ENCODE measurements at regions not wholly inside any gene's neighbourhood (a gene's known extent, or its start where the extent isn't known, plus 50 kb on each side); places are given as distances from the start of the nearest gene placed in this dataset.

DNA sequence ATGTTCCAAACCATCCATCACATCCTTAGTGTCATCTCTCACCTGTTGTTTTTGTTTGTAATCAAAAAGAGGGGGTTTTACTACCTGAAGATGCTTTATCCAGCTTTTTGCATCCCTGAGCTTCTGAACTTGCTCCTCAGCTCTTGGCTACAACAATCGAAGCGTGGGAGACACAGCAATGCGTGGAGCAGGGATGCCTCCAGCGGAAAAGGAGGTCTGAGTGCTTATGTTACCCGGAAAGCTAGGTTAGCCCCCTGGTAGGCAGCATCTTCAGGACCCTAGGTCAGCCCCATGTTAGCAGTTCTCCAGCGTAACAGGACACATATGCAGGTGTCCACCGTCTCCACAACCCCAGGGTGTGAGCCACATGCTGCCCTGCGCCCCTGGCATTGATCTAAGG lies 141.5 kb downstream of the RRAGC start:
- no peak for DNase-seq

DNA sequence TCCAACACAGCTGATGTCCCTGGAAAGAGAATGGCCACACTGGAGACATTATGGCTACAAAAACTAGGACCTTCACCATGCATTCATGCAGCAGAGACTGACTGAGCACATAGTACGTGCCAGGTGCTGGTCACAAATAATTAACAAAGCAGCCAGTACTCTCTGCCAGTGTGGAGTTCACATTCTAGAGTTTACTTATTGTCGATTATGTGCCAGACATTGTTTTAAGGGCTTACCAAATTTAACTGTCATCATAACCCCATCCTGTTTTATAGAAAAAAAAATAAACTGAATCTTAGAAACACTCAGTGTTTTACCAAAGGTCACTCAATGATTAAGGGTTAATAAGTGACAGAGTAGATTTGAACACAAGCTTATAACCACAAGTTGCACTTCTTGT lies 143.3 kb downstream of the RRAGC start:
- no peak for DNase-seq

DNA sequence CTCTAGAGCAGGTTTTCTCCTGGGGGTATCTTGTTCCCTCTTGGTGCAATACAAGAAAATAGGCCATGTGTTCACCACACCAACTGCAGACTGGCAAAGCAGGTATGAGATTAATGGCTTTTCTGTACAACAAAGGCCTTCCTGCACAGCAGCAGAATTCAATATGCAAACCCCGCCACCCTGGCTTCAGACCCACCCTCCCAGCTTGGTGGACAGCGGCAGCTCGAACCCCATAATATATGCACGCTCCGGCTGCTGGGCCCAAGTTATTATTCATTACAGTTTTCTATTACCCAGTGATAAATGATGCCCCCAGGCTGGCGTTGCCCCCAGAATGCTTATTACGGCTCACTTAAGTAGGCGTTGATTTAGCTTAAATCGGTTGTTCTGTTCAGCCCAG lies 144.2 kb downstream of the RRAGC start:
- DNase-seq: no peak

DNA sequence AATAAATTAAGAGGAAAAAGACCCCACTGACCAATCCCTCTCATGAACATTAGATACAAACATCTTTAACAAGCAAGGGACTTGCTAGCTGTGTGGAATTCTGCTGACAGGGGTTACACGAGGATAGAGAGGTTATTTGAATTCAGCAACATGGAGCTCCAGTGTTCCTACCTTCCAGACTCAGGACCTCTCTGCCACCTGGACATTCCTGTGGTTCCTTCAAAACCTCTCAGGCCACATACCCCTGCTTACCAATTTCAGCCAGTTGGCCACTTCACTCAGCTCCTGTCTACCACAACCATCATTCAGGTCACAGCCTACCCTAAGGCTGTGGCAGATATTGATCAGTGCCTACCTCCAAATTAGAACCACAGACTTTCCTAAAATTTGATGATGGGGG lies 147.5 kb downstream of the RRAGC start:
- DNase-seq: no peak

GRCh38 chr1:38708701-38709258 lies 150.8 kb downstream of the RRAGC start:
- no peak for DNase-seq

DNA sequence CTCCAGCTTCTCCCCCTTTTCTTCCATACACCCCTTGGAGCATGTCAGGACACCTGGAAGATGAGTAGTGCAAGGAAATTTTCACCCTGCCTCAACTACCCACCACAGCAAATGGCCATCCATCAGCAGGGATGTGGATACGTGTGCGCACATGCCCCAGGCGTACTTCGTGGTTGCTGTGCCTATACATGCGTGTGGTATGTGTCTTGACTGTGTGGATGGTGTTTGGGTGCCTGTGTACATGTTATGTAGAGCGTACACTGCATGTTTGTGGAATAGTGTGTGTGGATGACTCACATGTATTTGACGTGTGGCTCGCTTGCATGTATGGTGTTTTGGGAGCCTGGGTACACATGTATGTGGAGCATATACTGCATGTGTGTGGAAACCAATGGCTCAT lies 158.5 kb downstream of the RRAGC start:
- DNase-seq: no peak

GRCh38 chr1:38700077-38700470 lies 159.5 kb downstream of the RRAGC start:
- no peak for DNase-seq

- no peak for DNase-seq
Observed at GRCh38 chr1:38699330-38700076, 160.1 kb downstream of the RRAGC start.

DNA sequence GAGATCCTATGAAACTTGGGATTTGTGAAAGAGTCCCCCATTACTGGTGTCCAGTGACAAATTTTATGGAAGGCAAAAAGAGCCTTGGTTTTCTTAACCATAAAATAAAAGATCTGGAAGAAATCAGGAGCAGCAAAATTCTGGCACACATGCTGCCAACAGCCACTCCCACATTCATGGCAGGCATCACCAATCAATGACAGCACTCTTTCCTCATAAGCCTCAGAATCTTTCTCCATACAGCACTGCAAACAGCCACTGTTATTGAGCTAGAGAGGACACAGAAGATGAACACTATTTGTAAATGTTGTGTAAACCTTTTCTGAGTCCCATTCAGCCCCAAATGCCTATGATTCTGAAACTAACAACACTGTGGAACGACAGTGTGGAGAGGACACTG lies 162.2 kb downstream of the RRAGC start:
- DNase-seq: no peak

DNA sequence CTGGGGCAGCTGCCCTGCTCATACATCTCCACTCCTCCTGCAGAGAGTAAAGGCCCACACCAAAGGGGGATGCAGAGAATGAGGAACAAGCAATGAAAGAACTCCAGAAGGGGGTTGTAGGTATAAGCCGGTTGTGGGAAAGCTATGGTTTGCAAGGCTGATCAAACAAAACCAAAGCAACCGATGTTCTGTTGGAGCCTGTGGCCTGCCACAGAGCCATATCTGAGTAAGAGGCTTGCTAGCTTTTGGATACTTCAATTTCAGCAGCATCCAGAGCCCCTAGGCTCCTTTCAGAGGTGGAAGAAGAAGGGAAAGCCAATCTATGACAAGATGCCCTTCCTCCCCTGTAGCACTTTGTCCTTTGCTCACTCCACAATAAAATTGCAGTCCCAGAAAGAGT lies 163.2 kb downstream of the RRAGC start:
- no peak for DNase-seq

DNA sequence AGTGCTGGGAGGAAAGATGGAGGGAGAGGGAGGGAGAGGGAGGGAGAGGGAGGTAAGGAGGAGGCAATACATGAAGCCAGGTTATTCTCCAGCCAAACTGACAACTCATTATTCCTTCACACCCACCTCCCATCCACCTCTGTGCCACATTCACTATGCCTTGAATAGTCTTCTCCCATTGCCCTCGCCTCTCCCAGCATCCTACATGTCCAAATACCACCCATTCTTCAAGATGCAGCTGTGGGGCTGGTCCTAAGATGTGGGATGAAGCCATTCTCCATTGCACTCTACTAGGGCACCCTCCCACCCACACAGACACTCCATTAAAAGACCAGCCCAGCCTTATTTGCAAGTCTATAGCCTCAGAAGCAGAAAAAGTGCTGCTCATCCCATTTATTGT lies 165.8 kb downstream of the RRAGC start:
- DNase-seq: no peak

DNA sequence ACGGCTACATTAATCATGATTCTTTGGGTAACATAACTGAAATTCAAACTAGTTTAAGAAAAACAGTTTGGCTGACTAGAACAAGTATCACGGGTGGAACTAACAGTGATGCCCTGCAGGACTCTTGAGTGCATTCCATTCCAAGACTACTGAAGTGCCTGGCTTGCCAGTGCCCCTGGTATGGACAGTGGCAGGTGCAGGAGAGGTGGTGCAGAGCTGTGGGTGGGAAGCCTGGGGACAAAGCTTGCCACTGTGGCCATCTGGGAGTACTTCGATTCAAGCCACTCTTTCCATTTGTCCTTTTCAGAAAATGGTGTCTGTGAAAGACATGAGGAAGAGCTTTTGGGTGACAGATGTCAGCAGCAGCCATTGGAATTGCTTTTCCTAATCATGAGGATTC lies 166.5 kb downstream of the RRAGC start:
- no peak for DNase-seq

- no peak for DNase-seq
Observed at GRCh38 chr1:38690790-38691449, 168.7 kb downstream of the RRAGC start.

DNA sequence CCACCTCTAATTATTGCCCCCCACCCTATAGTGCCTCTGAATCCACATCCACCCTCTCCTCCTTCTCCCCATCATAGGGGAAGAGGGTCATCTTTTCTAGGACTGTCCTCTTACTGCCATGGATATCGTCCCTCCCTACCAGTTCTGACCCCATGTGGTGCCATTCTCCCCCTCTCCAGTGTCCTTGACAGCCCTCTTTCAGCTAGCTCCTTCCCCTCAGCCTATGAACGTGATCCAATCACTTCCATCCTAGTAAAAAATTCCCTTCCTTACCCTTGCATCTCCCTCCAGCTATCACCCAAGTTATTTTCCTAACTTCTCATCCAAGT lies 172.7 kb downstream of the RRAGC start:
- DNase-seq: no peak

DNA sequence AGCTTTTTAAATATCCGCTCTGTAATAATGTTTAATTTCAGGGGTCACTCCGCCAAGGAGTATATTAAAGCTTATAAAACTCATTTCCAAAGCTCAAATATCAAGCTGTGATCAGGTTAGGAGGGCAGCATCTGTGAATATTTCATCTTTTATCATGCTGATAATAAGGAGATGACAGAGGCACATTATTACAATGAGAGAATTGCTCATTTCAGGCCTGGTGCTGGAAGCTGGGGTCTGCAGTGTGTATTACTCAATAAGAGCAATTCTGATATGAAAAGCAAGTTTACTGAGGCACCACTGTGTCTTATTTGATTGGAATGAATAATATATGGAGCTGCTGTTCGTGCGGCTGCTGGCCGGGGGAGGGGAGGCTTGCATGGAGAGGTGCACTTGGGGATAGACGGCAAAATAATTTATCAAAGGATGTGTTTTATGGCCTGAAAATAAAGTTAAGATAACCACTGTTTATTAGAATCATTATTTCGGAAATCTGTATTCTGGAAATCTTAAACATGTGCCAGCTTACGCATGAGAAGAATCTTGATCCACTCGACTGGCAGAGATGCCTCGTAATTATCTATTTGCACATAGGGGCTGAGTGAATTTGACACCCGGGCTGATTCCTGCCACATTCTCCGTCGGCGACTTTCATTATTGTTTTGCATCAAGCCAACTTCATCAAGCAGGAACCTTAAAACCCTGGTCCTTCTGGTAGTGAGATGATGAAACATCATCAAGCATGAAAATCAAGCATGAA lies 173.2 kb downstream of the RRAGC start:
- DNase-seq: no peak

- no peak for DNase-seq
Observed at GRCh38 chr1:38685388-38685787, 174.2 kb downstream of the RRAGC start.

DNA sequence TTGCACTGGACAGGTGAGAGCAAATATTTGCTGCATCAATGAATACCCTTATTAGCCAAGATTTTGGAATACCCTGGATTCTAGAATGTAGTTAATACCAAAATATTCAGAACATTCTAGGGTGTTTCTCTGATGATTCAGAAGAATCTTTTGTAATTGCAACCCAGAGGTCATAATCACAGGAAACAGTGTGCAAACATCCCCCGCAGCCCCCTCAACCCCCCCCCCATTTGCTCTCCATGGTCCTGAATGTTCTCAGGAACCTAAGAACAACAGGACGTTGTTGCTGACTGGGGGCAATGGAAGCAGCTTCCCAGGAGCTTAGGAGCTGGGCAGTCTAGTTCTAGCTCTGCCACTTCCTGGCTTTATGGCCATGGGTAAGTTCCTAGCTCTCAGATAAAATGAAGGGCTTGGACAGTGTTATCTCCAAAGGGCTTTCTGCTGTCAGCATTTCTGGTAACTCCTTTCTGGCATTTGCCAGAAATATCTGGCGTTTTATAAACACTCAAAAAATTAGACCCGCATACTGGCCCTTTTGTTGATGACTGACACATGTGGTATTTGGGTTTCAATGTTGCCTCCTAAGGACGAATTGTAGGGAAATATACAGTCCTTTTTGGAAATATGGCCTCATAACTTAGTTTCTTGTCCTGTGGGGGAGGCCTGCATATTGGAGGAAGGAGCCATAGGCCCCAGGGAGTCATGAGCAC lies 178.6 kb downstream of the RRAGC start:
- peak in 1 of 3 donors; percentile 24 for DNase-seq

DNA sequence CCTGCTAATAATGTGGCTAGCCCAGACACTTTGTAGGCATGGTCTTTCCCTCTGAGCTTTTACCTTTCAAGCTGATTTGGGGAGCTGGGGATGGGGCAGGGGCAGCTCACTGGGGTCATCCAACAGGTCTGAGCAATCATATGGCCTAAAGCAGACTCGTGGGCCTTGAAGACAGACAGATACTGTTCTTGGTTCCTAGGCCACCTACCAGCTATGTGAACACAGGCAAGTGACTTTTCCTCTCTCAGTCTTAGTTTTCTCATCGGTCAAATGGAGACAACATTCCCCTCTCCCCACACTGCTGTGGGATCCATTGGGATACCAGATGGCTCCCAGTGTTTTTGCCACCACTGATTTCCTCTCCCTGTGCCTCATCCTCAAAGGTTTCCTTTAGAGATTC lies 181.8 kb downstream of the RRAGC start:
- DNase-seq: no peak

DNA sequence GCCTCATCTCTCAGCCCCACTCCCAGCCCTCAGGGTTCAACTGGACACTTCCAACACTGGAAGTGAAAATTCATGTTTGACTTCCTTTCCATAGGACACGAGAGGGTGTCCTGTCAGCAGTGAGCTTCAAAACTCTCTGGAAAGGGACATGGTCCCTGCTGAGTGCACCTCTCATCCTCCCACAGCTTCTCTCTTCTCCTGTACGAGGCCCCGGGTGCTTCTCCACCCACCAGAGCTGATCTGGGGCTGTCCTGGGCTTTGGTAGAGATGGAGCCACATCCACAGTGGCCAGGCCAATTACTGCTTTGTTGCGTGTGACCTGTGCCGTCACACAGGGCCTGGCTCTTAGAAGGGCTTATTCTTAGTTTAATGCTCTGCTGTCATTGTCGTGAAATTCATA lies 182.3 kb downstream of the RRAGC start:
- no peak for DNase-seq

DNA sequence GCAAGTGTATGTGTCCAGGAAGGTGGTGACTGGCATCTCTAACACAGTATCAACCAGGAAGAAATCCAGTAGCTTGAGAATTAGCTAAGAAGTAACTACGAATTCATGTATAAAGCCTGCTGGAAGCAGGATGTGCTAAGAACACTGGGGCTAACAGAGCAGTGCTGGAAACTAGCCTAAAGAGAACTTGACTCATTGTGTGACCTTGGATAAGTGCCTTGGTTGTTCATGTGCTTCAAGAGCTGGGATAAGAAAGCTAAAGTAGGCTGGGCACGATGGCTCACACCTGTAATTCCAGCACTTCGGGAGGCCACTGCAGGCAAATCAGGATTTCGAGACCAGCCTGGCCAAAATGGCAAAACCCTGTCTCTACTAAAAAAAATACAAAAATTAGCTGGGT lies 186.9 kb downstream of the RRAGC start:
- no peak for DNase-seq

DNA sequence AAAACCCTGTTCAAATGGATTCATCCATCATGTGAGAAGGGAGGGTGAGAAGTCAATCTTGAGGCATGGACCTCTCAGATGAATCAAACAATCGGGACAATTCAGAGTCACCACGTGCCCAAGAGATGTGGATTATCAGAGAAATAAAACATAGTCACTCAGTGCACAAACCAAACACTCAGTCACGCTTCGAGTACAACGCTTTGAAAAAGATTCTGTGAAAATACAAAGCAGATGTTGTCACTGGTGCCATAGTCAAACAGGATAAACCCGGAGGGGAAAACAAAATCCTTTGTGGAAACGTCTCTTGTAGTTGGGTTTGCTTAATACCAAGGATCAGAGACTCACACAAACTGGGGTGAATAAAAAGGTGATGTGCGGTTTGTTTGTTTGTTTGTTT lies 188.4 kb downstream of the RRAGC start:
- DNase-seq: no peak

- no peak for DNase-seq
Observed at GRCh38 chr1:38670544-38671122, 188.9 kb downstream of the RRAGC start.

Data from muscle of back (tissue), 3 donors.